Lower leg skin (tissue), 3 donors: ENCODE measurements at regions not wholly inside any gene's neighbourhood (a gene's known extent, or its start where the extent isn't known, plus 50 kb on each side); places are given as distances from the start of the nearest gene placed in this dataset.

Experiments used
- POLR2A ChIP-seq, 2 donors: fragments of 450-650 bp; IDR thresholded peaks; one replicate each; pipeline ENCODE4 v1.6.1; 2016 to 2017; ENCODE audit warnings: antibody characterized with exemption in 2 of 2, mild to moderate bottlenecking in 1 of 2, moderate library complexity in 1 of 2
- TF ChIP-seq, protein P1 (sequence below), 3 donors: fragments of 450-650 bp; IDR thresholded peaks; one replicate each; pipeline ENCODE4 v1.5.1; 2016; ENCODE audit warnings: antibody characterized with exemption in 3 of 3, mild to moderate bottlenecking in 3 of 3, moderate library complexity in 2 of 3

- TF ChIP-seq, protein P1, sequence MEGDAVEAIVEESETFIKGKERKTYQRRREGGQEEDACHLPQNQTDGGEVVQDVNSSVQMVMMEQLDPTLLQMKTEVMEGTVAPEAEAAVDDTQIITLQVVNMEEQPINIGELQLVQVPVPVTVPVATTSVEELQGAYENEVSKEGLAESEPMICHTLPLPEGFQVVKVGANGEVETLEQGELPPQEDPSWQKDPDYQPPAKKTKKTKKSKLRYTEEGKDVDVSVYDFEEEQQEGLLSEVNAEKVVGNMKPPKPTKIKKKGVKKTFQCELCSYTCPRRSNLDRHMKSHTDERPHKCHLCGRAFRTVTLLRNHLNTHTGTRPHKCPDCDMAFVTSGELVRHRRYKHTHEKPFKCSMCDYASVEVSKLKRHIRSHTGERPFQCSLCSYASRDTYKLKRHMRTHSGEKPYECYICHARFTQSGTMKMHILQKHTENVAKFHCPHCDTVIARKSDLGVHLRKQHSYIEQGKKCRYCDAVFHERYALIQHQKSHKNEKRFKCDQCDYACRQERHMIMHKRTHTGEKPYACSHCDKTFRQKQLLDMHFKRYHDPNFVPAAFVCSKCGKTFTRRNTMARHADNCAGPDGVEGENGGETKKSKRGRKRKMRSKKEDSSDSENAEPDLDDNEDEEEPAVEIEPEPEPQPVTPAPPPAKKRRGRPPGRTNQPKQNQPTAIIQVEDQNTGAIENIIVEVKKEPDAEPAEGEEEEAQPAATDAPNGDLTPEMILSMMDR (IDR thresholded peaks at IDR 0.05), result no peak
- no peak for TF ChIP-seq POLR2A (IDR thresholded peaks at IDR 0.05)
These were observed 469.0 kb downstream of the TFEC start for GRCh38 chr7:115561335-115562110.
